GM21367 (cell line): ENCODE measurements at regions not wholly inside any gene's neighbourhood (a gene's known extent, or its start where the extent isn't known, plus 50 kb on each side); places are given as distances from the start of the nearest gene placed in this dataset.
"Not testable (repeated sequence)": the region's sequence is repeated elsewhere in the genome, so short reads cannot be mapped to it uniquely, and the experiment has no call there.

Experiments
- ATAC-seq: cut with Tn5 transposase; IDR thresholded peaks from one replicate; pipeline ENCODE4 v1.9.1; 2021; ENCODE audit not compliant: unreplicated experiment

DNA sequence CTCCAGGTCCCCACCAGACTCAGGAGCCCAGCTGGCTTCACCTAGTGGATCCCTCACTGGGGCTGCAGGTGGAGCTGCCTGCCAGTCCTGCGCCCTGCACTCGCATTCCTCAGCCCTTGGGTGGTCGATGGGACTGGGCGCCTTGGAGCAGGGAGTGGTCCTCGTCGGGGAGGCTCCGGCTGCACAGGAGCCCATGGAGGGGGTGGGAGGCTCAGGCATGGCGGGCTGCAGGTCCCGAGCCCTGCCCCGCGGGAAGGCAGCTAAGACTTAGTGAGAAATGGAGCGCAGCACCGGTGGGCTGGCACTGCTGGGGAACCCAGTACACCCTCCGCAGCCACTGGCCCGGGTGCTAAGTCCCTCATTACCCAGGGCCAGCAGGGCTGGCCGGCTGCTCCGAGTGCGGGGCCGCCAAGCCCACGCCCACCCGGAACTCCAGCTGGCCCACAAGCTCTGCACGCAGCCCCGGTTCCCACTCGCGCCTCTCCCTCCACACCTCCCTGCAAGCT, 203.4 kb downstream of the DSC3 start:
- ATAC-seq, result not testable (repeated sequence)

DNA sequence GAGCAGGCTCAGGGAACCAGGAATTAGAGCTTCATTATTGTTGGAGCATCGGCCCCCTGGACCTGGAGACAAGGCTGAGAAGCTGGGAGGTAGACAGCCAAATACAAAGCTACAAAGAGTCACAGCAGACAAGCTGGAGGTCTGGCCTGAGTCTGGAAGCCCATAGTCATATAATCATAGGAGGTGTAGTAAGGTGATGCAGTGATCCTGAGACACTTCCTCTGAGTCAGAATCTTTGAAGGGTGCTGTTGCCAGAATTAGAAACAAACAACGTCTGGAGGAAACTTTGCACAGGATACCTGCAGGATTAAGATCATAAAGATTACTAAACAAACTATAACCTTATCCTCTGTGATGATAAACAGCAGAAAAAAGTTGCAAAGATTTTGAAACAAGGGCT, 213.8 kb downstream of the DSC3 start:
- ATAC-seq, result no peak

DNA sequence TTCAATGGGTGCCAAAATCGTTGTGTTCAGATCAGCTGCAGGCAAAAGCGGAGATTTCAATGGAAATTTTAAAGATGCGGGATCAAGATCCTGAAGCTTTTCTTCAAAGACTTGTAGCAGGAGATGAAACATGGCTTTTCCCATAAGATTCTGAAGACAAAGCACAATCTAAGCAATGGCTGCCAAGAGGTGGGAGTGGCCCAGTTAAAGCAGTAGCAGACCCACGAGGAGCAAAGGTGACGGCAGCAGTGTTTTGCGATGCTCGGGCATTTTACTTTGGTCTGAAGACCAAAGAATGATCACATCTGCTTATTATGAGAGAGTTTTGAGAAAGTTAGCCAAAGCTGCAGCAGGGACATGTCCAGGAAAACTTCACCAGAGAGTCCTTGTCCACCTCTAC, 222.9 kb downstream of the DSC3 start:
- no peak for ATAC-seq

DNA sequence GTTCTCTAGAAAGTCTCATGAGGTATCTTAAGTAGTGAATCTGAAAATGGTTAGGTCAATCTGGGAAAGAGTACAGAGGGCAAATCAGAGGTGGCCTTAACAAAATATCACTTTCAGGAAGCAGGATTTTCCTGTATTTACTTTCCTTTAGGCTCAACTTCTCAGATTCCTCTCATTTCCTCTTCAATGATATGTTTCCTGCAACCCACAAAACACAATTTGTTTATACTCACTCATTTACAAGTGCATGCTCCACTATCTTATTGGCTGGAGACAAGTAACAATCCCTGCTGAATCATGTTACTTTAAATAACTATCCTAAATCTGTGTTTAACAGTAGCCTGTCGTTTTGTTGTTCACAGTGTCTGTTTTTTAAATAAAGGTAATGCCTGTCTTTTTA, 228.1 kb downstream of the DSC3 start:
- no peak for ATAC-seq

DNA sequence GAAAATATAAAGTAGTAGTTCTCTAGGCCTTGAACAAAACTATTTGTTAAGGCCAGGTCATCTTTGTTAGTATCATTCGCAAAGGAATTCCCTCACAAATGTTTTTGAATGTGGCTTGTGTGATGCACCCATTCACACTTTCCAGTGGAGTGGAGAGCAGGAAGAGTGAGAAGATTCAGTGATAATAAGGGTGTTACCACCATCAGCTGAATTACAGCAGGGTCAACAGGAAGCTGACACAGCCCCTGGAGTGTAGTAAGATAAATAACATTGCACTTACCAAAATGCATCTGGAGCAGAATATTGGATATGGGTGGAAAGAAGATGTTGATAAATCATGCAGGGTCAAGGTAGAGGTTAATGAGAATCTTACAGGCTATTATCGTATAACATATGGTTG, 231.0 kb downstream of the DSC3 start:
- ATAC-seq, result no peak

DNA sequence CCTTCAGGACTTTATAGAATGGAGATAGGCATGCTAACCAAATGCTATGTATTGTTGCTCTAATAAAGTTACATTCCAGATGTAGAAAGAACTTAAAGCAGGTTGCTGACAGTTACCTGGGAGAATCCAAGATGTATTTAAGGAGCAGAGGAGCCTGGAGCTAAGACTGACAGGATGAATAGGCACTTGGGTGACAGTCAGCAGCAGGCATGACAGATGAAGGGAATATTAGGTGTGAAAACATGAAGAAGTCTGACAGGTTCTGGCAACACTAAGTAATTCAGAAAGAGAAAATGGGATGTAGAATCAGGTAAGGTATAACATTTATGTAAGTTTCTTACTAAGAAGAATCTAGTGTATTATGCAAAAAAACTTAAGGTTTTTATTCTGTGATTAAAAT, 232.0 kb downstream of the DSC3 start:
- no peak for ATAC-seq

DNA sequence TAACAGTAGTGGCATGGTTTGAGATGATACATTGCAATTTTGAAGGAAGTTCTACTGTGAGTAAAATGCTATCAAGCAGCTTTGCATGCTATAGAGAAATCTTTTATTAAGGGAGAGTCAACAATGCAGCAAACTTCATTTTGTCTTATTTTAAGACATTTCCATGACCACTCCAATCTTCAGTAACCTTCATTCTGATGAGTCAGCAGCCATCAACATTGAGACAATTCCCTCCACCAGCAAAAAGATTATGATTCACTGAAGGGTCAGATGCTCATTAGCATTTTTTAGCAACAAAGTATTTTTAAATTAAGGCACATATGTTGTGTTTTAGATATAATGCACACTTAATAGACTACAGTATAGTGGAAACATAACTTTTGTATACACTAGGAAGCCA, 235.7 kb downstream of the DSC3 start:
- no peak for ATAC-seq

DNA sequence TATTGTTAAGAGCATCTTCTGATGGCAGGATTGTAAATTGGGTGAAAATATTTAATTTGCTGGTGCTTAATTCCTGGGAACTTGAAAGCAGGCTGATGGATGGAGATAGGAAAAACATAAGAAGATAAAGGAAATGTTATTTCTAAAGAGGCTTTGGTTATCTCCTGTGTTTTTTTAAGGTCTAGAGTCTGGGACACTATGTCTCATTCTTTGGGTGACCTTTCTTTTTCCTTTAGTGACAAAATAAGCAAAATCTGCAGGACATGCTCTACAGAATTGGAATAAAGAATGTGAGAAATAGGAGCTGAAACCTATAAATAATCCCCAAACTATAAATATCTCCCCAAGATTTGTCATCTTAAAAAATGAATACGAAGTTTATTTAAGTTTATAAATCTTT, 241.7 kb downstream of the DSC3 start:
- no peak for ATAC-seq

DNA sequence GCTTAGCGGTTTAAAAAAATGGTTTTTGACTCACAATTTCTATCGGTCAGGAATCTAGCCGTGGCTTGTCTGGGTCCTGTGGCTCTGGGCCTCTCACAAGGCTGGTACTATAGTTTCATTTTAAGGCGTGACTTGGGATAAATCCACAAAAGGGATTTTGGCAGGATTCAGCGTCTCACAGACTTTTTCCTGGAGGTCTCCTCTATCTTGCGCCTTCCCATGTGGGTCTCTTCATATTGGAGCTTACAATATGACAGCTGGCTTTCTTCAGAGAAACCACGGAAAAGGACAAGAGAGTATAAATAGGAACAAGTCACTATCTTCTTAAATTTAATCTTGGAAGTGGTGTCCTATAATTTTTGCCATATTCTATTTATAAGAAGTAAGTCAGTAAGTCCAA, 250.5 kb downstream of the DSC3 start:
- no peak for ATAC-seq

DNA sequence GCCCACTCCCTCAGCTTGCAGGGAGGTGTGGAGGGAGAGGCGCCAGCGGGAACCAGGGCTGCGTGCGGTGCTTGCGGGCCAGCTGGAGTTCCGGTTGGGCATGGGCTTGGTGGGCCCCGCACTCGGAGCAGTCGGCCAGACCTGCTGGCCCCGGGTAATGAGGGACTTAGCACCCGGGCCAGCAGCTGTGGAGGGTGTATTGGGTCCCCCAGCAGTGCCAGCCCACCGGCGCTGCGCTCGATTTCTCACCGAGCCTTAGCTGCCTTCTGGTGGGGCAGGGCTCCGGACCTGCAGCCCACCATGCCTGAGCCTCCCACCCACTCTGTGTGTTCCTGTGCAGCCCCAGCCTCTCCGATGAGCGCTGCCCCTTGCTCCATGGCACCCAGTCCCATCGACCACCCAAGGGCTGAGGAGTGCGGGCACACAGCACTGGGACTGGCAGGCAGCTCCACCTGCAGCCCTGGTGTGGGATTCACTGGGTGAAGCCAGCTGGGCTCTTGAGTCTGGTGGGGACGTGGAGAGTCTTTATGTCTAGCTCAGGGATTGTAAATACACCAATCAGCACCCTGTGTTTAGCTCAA, 254.0 kb downstream of the DSC3 start:
- ATAC-seq, result not testable (repeated sequence)

DNA sequence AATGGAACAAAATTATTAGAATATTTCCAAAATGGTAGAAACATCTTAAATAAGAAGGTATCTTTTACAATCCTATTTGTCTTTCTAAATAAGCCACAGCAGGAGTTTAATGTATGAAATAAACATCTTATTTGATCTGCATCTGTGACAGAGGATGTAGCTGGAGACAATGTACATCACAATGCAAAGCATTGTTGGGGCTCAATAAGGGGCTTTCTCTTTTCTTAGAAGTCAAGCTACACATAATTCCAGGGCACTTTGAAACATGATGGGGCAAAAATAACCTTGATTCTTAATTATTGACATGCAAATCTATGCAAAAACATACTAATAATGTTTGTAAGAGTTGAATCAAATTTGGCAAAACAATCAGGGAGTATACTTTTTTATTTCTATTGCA, 255.1 kb downstream of the DSC3 start:
- no peak for ATAC-seq

DNA sequence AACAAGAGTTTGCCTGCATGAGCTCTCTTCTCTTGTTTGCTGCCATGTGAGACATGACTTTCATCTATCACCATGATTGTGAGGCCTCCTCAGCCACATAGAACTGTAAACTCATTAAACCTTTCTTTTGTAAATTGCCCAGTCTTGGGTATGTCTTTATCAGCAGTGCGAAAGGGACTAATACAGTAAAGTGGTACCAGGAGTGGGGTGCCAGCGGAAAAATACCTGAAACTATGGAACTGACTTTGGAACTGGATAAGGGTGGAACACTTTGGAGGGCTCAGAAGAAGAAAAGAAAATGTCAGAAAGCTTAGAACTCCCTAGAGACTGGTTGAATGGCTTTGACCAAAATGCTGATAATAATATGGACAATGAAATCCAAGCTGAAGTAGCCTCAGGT, 260.9 kb downstream of the DSC3 start:
- no peak for ATAC-seq

DNA sequence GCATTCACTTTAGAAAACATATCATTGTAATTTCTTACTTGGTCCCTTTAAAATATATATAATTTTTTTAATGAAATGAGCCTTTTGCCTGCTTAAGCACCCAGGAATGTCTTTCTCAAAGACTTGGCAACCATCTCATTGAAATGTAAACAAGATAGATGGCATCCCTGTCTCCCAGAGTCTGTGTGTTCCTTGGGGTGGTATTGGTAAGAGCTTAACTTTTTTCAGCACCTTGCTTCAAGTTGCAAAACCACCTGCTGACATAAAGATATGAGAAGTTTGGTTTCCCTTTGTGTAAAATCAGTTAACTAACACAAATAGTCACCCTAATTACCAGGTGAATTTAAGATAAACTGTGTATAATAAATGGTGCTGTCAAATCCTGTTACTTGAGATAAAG, 266.9 kb downstream of the DSC3 start:
- no peak for ATAC-seq

DNA sequence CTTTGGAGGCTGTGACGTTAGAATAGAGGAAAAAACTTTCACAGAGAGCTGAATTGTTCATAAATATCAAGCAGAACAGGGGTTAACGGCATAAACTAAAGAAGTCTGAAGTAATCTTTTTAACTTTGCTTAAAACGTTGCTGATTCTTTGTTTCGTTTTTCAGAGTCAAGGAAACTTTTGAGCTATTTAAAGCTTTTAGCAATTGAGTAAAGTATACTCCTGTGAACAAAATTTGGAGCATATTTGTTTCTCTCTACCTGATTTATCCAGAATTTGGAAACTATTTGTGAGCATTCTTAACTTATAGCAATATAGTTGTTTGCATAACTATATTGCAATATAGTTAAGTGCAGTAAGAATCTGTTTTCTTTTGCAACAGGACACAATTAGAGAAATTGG, 270.4 kb downstream of the DSC3 start:
- ATAC-seq, result not testable (repeated sequence)

DNA sequence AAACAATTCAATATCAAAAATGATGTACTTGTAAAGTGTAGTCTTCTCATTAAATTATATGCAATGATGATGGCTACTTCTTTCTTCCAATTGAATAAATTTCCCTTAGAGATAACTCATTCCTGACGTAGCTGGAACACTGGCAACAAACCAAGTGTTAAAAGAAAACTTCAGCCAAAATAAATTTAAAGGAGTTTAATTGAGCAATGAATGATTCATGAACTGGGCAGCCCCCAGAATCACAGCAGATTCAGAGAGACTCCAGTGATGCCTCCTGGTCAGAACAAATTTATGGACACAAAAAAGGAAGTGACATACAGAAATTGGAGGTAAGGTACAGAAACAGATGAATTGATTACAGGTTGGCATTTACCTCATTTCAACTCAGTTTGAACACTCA, 276.5 kb downstream of the DSC3 start:
- ATAC-seq, result no peak

DNA sequence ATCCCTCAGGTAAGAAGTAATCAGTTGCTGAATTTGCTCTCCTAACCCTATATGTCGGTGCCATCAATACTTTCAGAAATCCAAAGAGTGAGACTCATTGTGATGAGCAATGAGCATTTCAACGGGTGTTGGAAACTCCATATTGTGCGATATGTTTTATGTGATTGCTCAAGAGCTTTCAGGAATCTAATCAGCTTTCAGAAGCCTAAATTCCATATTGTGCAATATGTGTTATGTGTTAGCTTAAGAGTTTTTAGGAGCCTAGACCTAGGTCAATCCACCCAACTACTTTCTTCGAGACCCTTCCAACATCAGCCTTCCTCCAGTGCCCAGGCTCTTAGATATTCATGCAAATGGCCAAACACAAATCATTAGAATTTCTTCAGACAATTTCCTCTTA, 277.3 kb downstream of the DSC3 start:
- no peak for ATAC-seq

DNA sequence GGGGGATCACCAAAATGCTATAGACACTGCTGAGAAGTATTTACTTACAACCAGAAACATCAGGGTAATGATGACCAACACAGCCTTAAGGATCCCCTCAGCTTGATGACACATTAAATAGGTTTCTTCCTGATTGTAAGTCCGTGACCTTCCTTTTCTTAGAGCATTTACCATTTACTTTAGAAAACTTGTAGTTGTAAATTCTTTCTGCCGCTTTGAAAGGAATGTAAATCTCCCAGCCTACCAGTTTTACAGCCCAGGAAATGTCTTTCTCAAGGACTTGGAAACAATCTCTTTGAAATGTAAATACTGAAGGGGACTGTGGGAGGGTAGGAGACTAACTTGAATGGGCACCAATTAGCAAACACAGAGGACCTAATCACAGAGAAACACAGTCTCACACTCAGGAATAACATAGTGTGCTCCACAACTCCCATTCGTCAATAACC, 278.6 kb downstream of the DSC3 start:
- no peak for ATAC-seq

DNA sequence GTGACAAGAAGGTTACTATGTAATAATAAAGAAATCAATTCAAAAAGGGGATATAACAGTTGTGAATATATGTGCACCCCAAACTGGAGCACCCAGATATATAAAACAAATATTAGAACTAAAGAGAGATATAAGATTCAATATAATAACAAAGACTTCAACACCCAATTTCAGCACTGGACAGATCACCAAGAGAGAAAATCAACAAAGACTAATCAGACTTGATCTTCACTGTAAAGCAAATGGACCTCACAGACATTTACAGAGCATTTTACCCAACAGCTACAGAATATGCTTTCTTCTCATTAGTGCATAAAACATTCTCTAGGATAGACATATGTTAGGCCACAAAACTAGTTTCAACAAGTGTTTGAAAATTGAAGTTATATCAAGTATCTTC, 287.7 kb downstream of the DSC3 start:
- no peak for ATAC-seq

DNA sequence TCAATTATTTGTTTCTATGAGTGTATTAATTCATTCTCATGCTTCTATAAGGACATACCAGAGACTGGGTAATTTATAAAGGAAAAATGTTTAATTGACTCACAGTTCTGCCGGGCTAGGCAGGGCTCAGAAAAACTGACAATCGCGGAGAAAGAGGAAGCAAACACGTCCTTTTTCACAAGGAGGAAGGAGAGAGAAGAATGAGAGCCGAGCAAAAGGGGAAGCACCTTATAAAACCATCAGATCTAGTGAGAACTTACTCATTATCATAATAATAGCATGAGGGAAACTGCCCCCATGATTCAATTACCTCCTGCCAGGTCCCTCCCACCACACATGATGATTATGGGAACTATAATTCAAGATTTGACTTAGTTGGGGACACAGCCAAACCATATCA, 294.0 kb downstream of the DSC3 start:
- ATAC-seq, result no peak

DNA sequence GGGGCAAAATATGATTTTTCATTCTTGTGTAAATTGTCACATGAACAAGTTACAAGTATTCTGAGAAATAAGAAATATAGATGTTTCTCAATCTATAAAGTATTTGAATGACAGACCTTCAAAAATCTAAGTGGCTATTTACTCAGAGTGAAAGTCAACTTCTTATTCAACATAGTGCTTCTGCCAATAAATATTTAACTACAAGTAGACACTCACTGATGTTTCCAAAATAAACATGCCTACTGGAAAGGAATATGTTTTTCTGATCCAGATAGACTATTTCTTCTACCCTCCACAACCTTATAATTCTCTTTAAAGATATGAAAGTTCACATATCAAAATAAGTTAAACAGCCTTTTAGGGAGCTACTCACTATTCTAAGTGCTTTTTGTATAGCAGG, 296.3 kb downstream of the DSC3 start:
- no peak for ATAC-seq

DNA sequence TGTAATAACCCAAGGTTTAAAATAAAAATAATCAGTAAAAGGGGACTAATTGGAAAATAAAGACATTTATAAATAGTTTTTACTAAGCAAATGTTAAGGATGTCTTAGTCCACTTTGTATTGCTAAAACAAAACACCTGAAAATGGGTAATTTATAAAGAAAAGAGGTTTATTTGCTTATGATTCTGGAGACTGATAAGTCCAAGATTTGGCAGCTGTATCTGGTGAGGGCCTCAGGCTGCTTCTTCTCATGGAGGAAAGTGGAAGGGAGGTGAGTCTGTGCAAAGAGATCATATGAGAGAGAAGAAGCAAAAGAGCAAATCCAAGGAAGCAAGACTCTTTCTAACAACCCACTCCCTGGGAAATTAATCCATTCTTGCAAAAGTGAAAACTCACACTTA, 299.5 kb downstream of the DSC3 start:
- ATAC-seq, result no peak

DNA sequence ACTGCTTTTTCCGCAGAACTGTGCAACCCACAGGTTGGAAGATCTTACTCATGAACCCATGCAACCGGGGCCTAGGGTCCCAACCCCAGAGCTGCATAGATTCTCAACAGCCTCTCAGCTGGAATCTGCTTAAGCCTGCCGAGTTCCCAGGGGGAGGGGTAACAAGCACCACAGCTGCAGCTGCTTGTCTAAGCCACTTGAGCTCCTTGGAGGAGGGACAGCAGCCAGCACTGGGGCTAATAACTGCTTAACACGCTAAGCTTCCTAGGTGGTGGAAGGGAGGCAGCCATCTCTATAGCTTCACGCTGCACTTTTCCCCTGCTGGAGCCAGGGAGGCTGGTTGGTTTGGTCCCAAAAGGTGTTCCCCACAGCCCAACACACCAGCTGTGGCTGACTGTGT, 311.6 kb downstream of the DSC3 start:
- ATAC-seq, result no peak

DNA sequence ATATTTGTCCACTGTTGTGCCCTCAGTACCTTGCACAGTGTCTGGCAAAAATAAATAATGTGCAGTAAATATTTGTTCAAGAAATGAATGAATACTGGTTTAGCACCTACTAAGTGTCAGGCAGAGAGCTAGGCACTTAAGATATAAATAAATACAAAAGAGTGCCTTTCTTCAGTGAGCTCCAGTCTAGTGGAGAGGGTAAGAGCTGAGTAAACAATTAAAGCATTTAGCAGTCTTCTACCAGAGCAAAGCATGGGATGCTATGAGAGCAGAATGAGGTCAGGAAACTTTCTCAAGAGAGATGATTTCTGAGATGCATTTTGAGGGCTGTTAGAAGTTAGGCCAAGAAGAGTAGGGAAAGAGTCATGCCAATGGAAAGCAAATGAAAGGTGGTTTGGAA, 314.7 kb downstream of the DSC3 start:
- ATAC-seq, result no peak

DNA sequence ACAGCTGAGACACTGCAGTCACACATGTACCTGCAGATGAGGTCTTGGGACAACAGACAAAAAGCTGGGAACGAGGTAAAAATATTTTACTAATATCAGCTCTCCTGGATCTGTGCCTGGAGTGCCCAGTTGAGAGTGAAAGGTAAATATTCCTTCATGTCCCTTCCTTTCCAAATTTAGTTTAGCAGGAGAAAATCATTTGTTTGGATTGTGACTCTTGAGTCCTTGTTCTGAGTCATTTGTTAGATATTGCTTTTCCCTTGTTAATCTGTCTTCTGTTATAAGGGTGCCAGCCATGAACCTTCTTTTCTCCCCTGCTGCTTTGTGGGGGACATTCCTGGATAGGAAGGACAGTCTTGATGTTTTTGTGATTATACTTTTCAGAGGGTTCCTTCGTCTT, 329.2 kb downstream of the DSC3 start:
- no peak for ATAC-seq
